ENCODE measurements at regions not wholly inside any gene's neighbourhood (a gene's known extent, or its start where the extent isn't known, plus 50 kb on each side); places are given as distances from the start of the nearest gene placed in this dataset.
"Not testable (repeated sequence)": the region's sequence is repeated elsewhere in the genome, so short reads cannot be mapped to it uniquely, and the experiment has no call there.

DNA sequence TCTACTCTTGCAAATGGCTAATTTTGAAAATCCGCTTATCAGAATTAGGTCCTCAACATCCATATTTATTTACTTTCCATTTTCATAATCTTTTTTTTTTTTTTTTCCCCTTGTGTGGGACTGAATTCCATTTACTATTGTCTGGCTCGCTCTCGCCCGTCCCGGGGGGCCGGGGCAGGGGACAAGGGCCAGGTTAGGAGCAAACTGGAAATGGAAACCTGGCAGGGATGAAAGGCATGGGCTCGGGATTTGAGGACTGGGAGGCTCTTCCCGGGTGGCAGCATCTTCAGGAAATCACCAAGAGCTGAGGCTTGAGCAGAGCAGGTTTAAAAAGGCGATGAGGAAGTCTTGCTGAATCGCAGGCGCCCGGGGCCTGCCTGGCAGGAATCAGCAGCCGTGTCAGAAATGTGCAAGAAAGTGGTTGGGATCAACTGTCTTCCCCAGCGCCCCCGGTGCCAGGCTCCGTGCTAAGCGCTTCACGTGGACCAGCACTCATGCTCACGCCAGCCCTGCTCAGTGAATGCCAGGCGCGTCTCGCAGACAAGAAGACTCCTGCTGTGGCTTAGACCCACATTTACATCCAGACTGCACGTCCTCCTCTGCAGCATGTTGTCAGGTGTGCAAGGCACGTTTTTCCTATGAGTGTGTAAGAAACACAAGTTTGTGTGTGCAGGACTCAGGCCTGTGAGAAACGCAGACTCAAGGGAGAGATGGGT is 66.3 kb upstream of the UNC5A start:
- H3K27ac Mint-ChIP-seq, result no peak overlapping the region
- no peaks in the 10 kb centered on the region for H3K9me3 Mint-ChIP-seq
- intact Hi-C loops (cut with micrococcal nuclease), result loop anchor here (1.0 kb wide), 1 partner anchor 83 kb away; no protein-coding TSS in a partner anchor
- no peak overlapping the region for H3K4me3 Mint-ChIP-seq
- peaks cover 37% of the 10 kb centered on the region for H3K4me1 Mint-ChIP-seq (ENCODE audit: low read depth)
- DNase-seq, result no peak
- H3K27me3 Mint-ChIP-seq (ENCODE audit: low read depth), result peaks cover 78% of the 10 kb centered on the region
- CTCF ChIA-PET, result interaction anchor here (1.3 to 1.7 kb wide), 3 partner anchors 83 to 86 kb away, joined by 4 to 8 read pairs (median 4); no protein-coding TSS in a partner anchor
- H3K36me3 Mint-ChIP-seq (ENCODE audit: low read depth), result no peaks in the 10 kb centered on the region

DNA sequence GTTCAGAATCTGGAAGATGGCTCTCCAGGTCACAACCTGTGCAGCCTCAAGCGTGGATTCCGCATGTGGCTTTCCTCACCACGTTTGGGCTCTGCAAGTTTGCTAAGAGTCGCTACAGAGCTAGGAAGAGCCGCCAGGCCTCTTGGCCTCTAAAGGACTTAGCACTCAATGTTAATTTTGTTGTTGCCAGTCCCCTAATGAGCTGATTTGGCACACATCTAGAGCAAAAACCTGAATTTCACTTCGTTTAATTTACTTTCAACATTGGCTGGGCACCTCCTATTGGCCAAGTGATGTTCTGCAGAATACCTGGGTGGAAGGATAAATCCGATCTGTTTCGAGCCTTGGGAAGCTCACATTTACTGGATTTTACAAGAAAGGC is 65.8 kb upstream of the UNC5A start:
- CTCF ChIA-PET, result interaction anchor here (0.8 to 1.7 kb wide), 4 partner anchors 84 to 229 kb away, joined by 3 to 8 read pairs (median 4); no protein-coding TSS in a partner anchor
- no peak overlapping the region for H3K27ac Mint-ChIP-seq
- no peak for DNase-seq
- intact Hi-C loops (cut with micrococcal nuclease), result loop anchor here (1.0 kb wide), 1 partner anchor 83 kb away; no protein-coding TSS in a partner anchor
- H3K4me1 Mint-ChIP-seq (ENCODE audit: low read depth), result peaks cover 37% of the 10 kb centered on the region
- H3K9me3 Mint-ChIP-seq, result no peaks in the 10 kb centered on the region
- no peak overlapping the region for H3K4me3 Mint-ChIP-seq
- H3K36me3 Mint-ChIP-seq (ENCODE audit: low read depth), result no peaks in the 10 kb centered on the region
- H3K27me3 Mint-ChIP-seq (ENCODE audit: low read depth), result peaks cover 78% of the 10 kb centered on the region

DNA sequence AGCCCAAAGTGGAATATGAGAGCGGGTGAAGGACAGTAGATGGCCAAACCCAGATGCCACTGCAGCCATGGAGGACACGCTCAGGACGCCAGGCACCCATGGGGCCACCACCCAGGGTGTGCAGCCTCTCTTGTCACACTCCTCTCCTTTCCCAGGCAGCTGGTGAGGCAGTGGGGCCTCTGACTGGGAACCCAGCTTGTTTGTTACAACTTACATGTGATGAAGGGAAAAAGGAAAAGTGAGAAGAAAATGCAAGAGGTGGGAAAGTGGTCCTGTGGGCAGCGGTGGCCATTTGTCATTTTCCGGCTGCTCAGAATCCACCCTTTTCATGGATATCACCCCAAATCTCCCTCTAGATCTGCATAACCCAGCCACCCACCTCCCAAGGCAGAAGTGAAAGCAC is 62.7 kb upstream of the UNC5A start:
- DNase-seq, result no peak
- CTCF ChIA-PET, result interaction anchor here (0.9 kb wide), 1 partner anchor 366 kb away, joined by 3 read pairs; no protein-coding TSS in a partner anchor
- Mint-ChIP-seq H3K4me1 (ENCODE audit: low read depth) (peaks cover 30% of the 10 kb centered on the region), H3K9me3 (no peaks in the 10 kb centered on the region), H3K36me3 (ENCODE audit: low read depth) (no peaks in the 10 kb centered on the region), H3K27ac (no peak overlapping the region), H3K4me3 (no peak overlapping the region), H3K27me3 (ENCODE audit: low read depth) (peaks cover 65% of the 10 kb centered on the region)
- intact Hi-C loops (cut with micrococcal nuclease), result no loop called here

DNA sequence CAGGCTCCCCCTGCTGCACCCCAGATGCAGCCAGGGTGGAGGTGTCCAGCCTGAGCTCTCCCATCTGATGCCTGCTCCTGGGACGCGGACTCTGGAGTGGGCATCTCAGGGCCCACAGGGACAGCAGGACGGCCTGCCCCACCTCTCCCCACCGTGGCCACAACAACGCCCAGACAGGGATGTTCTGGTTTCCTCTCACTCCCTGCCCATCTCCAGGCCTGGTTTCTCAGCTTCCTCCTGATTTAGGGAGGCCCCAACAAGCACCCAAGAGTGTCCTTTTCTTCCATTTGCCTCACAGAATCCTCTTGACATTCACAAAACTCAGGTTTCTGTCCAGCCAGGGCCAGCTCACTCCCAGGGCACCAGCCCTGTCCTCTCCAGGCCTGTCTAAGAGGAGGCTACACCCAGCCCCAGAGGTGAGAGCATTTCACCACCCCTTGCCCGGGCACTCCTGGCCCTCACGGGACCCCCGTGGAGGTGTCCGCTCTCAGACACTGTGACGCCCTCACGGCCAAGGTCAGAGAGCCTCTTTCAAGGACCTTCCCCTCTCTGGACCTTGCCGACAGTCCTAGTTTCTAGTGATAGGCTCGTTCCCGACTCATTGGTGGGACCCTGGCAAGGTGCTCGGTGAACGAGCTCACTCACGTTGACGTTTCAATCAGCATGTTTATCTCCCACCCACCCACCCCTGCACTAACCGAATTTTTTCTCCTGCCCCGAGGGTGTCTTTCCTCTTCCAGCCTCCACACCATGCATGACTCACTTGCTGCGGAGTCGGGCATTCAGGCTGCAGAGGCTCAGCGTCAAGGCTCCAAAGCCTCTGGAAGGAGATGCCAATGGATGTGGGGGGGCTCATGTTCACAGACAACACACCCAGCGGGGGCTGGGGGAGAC is 62.0 kb upstream of the UNC5A start:
- H3K4me3 Mint-ChIP-seq, result no peak overlapping the region
- H3K9me3 Mint-ChIP-seq, result no peaks in the 10 kb centered on the region
- DNase-seq, result no peak
- H3K4me1 Mint-ChIP-seq (ENCODE audit: low read depth), result peaks cover 29% of the 10 kb centered on the region
- H3K36me3 Mint-ChIP-seq (ENCODE audit: low read depth), result no peaks in the 10 kb centered on the region
- intact Hi-C loops (cut with micrococcal nuclease), result no loop called here
- no peak overlapping the region for H3K27ac Mint-ChIP-seq
- H3K27me3 Mint-ChIP-seq (ENCODE audit: low read depth), result peaks cover 63% of the 10 kb centered on the region
- CTCF ChIA-PET, result interaction anchor here (0.9 kb wide), 1 partner anchor 365 kb away, joined by 3 read pairs; no protein-coding TSS in a partner anchor

DNA sequence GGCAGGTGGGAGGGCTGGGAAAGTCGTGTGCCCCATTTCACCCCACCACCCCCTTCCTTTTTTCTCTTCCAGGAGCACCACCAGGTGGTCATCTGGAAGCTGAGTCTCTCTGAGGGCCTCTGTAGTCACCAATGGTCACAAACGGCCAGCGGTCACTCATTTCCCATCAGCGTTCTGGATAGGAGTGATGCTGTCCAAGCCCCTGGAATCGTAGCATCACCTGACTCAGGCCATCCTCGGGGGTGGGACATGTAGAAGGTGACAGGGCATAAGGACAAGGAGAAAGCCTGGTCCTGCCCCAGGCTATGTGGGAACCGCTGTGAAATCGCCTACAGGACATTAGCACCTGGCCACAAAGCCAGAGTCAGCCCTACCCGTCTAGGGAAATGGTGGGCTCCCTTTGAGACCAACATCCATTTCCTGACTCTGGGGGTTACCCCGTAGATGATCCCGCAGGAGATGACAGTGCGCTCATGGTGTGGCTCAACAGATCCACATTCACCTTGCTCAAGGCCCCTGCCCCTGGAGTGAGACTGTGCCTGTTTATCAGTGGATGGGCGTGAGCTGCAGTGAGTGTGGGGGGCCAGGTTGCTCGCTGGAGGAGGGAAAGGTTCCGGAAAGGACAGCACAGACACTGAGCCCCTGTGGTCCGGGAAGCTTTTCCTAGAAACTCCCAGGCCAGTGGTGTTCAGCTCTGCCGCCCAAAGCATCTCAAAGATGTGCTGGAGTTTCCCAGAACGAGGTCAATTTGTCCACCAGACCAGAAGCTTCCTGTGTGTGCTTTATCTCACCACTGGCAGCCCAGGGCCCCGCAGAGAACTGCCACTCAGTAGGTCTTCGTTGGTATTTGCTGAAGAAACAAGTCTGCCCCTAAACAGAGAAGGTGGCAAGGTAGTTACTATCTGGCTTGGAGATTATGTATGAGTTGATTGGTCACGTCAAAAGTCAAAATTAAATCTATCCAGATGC is 61.1 kb upstream of the UNC5A start:
- no peak overlapping the region for H3K4me3 Mint-ChIP-seq
- H3K27ac Mint-ChIP-seq, result no peak overlapping the region
- CTCF ChIA-PET, result no interaction called here
- H3K36me3 Mint-ChIP-seq (ENCODE audit: low read depth), result no peaks in the 10 kb centered on the region
- H3K4me1 Mint-ChIP-seq (ENCODE audit: low read depth), result peaks cover 22% of the 10 kb centered on the region
- H3K9me3 Mint-ChIP-seq, result no peaks in the 10 kb centered on the region
- intact Hi-C loops (cut with micrococcal nuclease), result no loop called here
- DNase-seq, result no peak
- peaks cover 56% of the 10 kb centered on the region for H3K27me3 Mint-ChIP-seq (ENCODE audit: low read depth)

DNA sequence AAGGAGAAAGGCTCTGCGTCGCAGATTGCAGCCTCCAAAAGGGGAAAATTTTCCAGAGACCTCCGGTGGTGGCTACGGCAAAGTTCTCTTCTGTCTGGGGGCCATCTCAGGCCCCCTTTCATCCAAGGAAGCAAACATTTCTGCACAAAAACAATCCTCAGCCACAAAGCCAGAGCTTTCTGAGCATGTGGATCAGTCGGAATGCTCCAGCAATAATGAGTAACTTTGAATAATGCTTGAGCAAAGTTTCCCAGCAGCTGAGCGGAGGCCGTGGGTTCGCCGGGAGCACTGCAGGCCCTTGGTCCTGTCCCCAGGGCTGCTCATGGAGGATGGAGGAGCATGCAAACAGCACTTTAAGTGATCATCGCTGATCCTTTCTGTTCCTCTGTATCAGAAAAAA is 60.2 kb upstream of the UNC5A start:
- H3K4me3 Mint-ChIP-seq, result no peak overlapping the region
- no peaks in the 10 kb centered on the region for H3K9me3 Mint-ChIP-seq
- H3K36me3 Mint-ChIP-seq (ENCODE audit: low read depth), result no peaks in the 10 kb centered on the region
- no peak overlapping the region for H3K27ac Mint-ChIP-seq
- CTCF ChIA-PET, result no interaction called here
- intact Hi-C loops (cut with micrococcal nuclease), result no loop called here
- DNase-seq, result no peak
- peaks cover 47% of the 10 kb centered on the region for H3K27me3 Mint-ChIP-seq (ENCODE audit: low read depth)
- H3K4me1 Mint-ChIP-seq (ENCODE audit: low read depth), result peaks cover 13% of the 10 kb centered on the region

DNA sequence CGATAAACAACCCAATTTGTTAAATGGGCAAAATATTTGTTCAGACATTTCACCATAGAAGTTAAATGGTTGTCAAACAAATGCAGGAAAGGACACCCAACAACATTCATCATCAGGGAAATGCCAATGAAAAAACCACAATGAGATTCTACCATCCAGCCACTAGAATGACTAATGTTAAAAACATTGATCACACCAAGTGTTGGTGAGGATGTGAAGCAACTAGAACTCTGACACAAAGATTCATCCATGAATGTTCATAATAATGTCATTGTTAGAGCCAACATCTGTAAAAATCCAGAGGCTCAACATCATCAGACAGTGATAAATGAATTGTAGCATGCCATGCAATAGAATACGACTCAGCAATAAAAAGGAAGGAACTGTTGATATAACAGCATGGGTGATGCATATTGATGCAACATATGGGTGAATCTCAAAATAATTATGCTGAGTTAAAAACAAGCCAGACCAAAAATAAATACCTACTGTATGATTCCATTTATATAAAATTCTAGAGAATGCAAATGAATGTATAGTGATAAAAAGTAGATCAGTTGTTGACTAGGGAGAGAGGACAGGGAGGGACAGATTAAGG is 55.9 kb upstream of the UNC5A start:
- DNase-seq, result no peak
- H3K27me3 Mint-ChIP-seq (ENCODE audit: low read depth), result peaks cover 13% of the 10 kb centered on the region
- CTCF ChIA-PET, result no interaction called here
- H3K9me3 Mint-ChIP-seq, result no peaks in the 10 kb centered on the region
- no peaks in the 10 kb centered on the region for H3K36me3 Mint-ChIP-seq (ENCODE audit: low read depth)
- intact Hi-C loops (cut with micrococcal nuclease), result no loop called here
- H3K4me3 Mint-ChIP-seq, result no peak overlapping the region
- no peak overlapping the region for H3K27ac Mint-ChIP-seq
- H3K4me1 Mint-ChIP-seq (ENCODE audit: low read depth), result no peaks in the 10 kb centered on the region

DNA sequence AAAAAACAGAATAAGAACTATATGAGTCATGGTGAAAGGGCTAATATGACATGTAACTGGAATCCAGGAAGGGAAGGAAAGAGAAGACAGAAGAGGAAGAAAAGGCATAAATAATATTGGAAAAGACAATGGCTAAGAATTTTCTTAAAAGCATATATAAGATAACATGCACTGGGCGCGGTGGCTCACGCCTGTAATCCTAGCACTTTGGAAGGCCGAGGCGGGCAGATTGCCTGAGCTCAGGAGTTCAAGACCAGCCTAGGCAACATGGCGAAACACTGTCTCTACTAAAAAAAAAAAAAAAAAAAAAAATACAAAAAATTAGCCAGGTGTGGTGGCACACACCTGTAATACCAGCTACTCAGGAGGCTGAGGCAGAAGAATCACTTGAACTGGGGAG is 54.8 kb upstream of the UNC5A start:
- H3K4me1 Mint-ChIP-seq (ENCODE audit: low read depth); CTCF ChIA-PET; H3K36me3 Mint-ChIP-seq (ENCODE audit: low read depth); H3K4me3 Mint-ChIP-seq; H3K9me3 Mint-ChIP-seq; DNase-seq; intact Hi-C loops (cut with micrococcal nuclease); H3K27ac Mint-ChIP-seq: not testable (repeated sequence)
- peaks cover 13% of the 10 kb centered on the region for H3K27me3 Mint-ChIP-seq (ENCODE audit: low read depth)

DNA sequence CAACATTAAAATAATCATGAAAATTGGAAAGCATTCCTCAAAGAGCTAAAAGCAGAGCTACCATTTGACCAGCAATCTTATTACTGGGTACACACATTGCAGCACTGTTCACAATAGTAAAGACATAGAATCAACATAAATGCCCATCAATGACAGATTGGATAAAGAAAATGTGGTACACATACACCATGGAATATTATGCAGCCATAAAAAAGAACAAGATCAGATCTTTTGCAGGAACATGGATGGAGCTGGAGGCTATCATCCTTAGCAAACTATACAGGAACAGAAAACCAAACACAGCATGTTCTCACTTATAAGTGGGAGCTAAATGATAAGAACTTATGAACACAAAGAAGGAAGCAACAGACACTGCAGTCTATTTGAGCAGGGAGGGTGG is 52.8 kb upstream of the UNC5A start:
- H3K27ac Mint-ChIP-seq; H3K4me1 Mint-ChIP-seq (ENCODE audit: low read depth); intact Hi-C loops (cut with micrococcal nuclease); H3K4me3 Mint-ChIP-seq; H3K9me3 Mint-ChIP-seq; DNase-seq; H3K36me3 Mint-ChIP-seq (ENCODE audit: low read depth): not testable (repeated sequence)
- CTCF ChIA-PET, result interaction anchor here (0.6 to 2.1 kb wide), 2 partner anchors 35 to 97 kb away, joined by 6 to 7 read pairs; no protein-coding TSS in a partner anchor
- H3K27me3 Mint-ChIP-seq (ENCODE audit: low read depth), result peaks cover 11% of the 10 kb centered on the region

All from activated naive CD4-positive, alpha-beta T cell treated with anti-CD3 and anti-CD28 coated beads for 36 hours (primary cell).